ENCODE measurements at regions not wholly inside any gene's neighbourhood (a gene's known extent, or its start where the extent isn't known, plus 50 kb on each side); places are given as distances from the start of the nearest gene placed in this dataset.

DNA sequence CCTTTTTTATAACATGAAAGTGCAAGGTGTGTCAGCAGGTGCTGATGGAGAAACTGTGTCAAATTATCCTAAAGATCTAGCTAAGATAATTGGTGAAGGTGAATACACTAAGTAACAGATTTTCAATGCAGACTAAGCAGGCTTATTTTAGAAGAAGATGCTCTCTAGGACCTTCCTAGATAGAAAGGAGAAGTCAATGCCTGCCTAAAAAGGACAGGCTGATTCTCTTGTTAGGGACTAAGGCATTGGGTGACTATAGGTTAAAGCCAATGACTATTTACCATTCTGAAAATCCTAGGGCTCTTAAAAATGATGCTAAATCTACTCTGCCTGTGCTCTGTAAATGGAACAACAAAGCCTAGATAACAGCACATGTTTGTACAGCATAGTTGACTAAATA, 1682.4 kb downstream of the MAT2B start:
- TF ChIP-seq CTCF (conservative IDR thresholded peaks at IDR 0.05) = no peak
- no peak overlapping the region for H3K27ac Mint-ChIP-seq
- Histone ChIP-seq H3K27me3 (ENCODE audit: control insufficient read depth, insufficient read depth, low read length, poor library complexity, severe bottlenecking) (no peaks in the 10 kb centered on the region), H3K4me1 (ENCODE audit: control insufficient read depth, insufficient read depth, low read length) (no peaks in the 10 kb centered on the region), H3K9ac (ENCODE audit: extremely low read depth, low read length, poor library complexity, severe bottlenecking) (no peak overlapping the region), H3K27ac (ENCODE audit: low read depth, low read length) (no peak overlapping the region), H3K36me3 (ENCODE audit: control insufficient read depth, insufficient read depth, low read length) (no peaks in the 10 kb centered on the region), H3K9me3 (ENCODE audit: control insufficient read depth, low read length) (peaks cover 4% of the 10 kb centered on the region), H3K4me3 (ENCODE audit: low read length) (no peak overlapping the region)
- H3K9me3 Mint-ChIP-seq = peaks cover 20% of the 10 kb centered on the region
- H3K4me1 Mint-ChIP-seq = no peaks in the 10 kb centered on the region
- DNase-seq = no peak
- peaks cover 3% of the 10 kb centered on the region for H3K36me3 Mint-ChIP-seq (ENCODE audit: low read depth)
- H3K27me3 Mint-ChIP-seq (ENCODE audit: insufficient read depth) = no peaks in the 10 kb centered on the region
- H3K4me3 Mint-ChIP-seq = no peak overlapping the region

DNA sequence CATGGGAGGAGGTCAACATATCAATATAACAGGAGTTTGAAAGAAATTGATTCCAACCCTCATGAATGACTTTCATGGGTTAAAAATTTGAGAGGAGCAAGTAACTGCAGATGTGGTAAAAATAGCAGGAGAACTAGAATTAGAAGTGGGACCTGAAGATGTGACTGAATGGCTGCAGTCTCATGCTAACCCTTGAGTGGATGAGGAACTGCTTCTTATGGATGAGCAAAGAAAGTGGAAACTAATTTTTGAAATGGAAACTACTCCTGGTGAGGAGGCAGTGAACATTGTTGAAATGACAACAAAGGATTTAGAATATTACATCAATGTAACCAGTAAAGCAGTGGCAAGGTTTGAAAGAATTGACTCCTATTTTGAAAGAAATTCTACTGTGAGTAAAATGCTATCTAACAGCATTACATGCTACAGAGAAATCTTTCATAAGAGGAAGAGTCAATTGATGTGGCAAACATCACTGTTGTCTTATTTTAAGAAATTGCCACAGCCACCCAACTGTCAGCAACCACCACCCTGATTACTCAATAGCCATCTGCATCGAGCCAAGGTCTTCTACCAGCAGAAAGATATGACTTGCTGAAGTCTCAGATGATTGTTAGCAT, 1683.2 kb downstream of the MAT2B start:
- H3K4me1 Mint-ChIP-seq = no peaks in the 10 kb centered on the region
- no peak for DNase-seq
- no peaks in the 10 kb centered on the region for H3K27me3 Mint-ChIP-seq (ENCODE audit: insufficient read depth)
- peaks cover 4% of the 10 kb centered on the region for H3K9me3 ChIP-seq (ENCODE audit: control insufficient read depth, low read length)
- H3K4me3 Mint-ChIP-seq = no peak overlapping the region
- H3K9me3 Mint-ChIP-seq = peaks cover 13% of the 10 kb centered on the region
- no peaks in the 10 kb centered on the region for H3K36me3 Mint-ChIP-seq (ENCODE audit: low read depth)
- H3K27ac Mint-ChIP-seq = no peak overlapping the region
- no peak for TF ChIP-seq CTCF (conservative IDR thresholded peaks at IDR 0.05)
- no peaks in the 10 kb centered on the region for H3K36me3 ChIP-seq (ENCODE audit: control insufficient read depth, insufficient read depth, low read length)
- WGBS, 2 experiments (ENCODE audit: insufficient coverage in 1 of 2, insufficient read length in 1 of 2) = 88% methylated on average over 1 of the region's 1 CpG; no CpG with 5 or more reads in 1 of the 2 experiments
- H3K4me1 ChIP-seq (ENCODE audit: control insufficient read depth, insufficient read depth, low read length) = no peaks in the 10 kb centered on the region
- H3K4me3 ChIP-seq (ENCODE audit: low read length) = no peak overlapping the region
- H3K27me3 ChIP-seq (ENCODE audit: control insufficient read depth, insufficient read depth, low read length, poor library complexity, severe bottlenecking) = no peaks in the 10 kb centered on the region
- no peak overlapping the region for H3K27ac ChIP-seq (ENCODE audit: low read depth, low read length)
- no peak overlapping the region for H3K9ac ChIP-seq (ENCODE audit: extremely low read depth, low read length, poor library complexity, severe bottlenecking)

GRCh38 chr5:165196961-165197360, 1691.5 kb downstream of the MAT2B start:
- Mint-ChIP-seq H3K4me3 (no peak overlapping the region), H3K27me3 (ENCODE audit: insufficient read depth) (no peaks in the 10 kb centered on the region), H3K9me3 (no peaks in the 10 kb centered on the region), H3K27ac (no peak overlapping the region), H3K4me1 (no peaks in the 10 kb centered on the region), H3K36me3 (ENCODE audit: low read depth) (no peaks in the 10 kb centered on the region)
- Histone ChIP-seq H3K9me3 (ENCODE audit: control insufficient read depth, low read length) (peaks cover 9% of the 10 kb centered on the region), H3K27me3 (ENCODE audit: control insufficient read depth, insufficient read depth, low read length, poor library complexity, severe bottlenecking) (no peaks in the 10 kb centered on the region), H3K27ac (ENCODE audit: low read depth, low read length) (no peak overlapping the region), H3K4me1 (ENCODE audit: control insufficient read depth, insufficient read depth, low read length) (no peaks in the 10 kb centered on the region), H3K4me3 (ENCODE audit: low read length) (no peak overlapping the region), H3K36me3 (ENCODE audit: control insufficient read depth, insufficient read depth, low read length) (no peaks in the 10 kb centered on the region), H3K9ac (ENCODE audit: extremely low read depth, low read length, poor library complexity, severe bottlenecking) (no peak overlapping the region)
- TF ChIP-seq CTCF (conservative IDR thresholded peaks at IDR 0.05) = no peak
- no peak for DNase-seq
- 89 to 97% methylated on average over 1 to 2 of the region's 3 CpGs for WGBS, 2 experiments (ENCODE audit: insufficient coverage in 1 of 2, insufficient read length in 1 of 2)

All from endodermal cell (in vitro differentiated cells).